WTC11 (cell line): ENCODE measurements at regions not wholly inside any gene's neighbourhood (a gene's known extent, or its start where the extent isn't known, plus 50 kb on each side); places are given as distances from the start of the nearest gene placed in this dataset.

Experiments
- CTCF ChIP-seq: fragments of 200-600 bp; IDR thresholded peaks from 2 replicates; pipeline ENCODE4 v1.8.0; 2022; ENCODE audit warnings: antibody characterized with exemption
- ELF4 ChIP-seq: sonication (generic); formaldehyde crosslinking; IDR thresholded peaks from 2 replicates; pipeline ENCODE4 v1.8.1; 2022; ENCODE audit warnings: low read depth, mild to moderate bottlenecking, moderate library complexity, missing genetic modification reagents
- FOXK1 ChIP-seq: sonication (generic); formaldehyde crosslinking; IDR thresholded peaks from 2 replicates; pipeline ENCODE4 v1.8.0; 2022; ENCODE audit warnings: mild to moderate bottlenecking, moderate library complexity, missing genetic modification reagents
- GABPB1 ChIP-seq: sonication (generic); formaldehyde crosslinking; IDR thresholded peaks from 2 replicates; pipeline ENCODE4 v1.8.1; 2023; ENCODE audit warnings: mild to moderate bottlenecking, missing genetic modification reagents
- TF ChIP-seq, protein P1 (sequence below): sonication (generic); formaldehyde crosslinking; IDR thresholded peaks from 2 replicates; pipeline ENCODE4 v1.8.1; 2023; ENCODE audit warnings: mild to moderate bottlenecking, missing genetic modification reagents
- TF ChIP-seq, protein P2 (sequence below): sonication (generic); formaldehyde crosslinking; IDR thresholded peaks from 2 replicates; pipeline ENCODE4 v1.8.1; 2023; ENCODE audit warnings: mild to moderate bottlenecking, missing genetic modification reagents

- TF ChIP-seq ELF4 (CRISPR knock-in tag) (no peak), CTCF (no peak), FOXK1 (CRISPR knock-in tag) (no peak), GABPB1 (CRISPR knock-in tag) (no peak)
- TF ChIP-seq, protein P1, sequence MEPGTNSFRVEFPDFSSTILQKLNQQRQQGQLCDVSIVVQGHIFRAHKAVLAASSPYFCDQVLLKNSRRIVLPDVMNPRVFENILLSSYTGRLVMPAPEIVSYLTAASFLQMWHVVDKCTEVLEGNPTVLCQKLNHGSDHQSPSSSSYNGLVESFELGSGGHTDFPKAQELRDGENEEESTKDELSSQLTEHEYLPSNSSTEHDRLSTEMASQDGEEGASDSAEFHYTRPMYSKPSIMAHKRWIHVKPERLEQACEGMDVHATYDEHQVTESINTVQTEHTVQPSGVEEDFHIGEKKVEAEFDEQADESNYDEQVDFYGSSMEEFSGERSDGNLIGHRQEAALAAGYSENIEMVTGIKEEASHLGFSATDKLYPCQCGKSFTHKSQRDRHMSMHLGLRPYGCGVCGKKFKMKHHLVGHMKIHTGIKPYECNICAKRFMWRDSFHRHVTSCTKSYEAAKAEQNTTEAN = no peak
- TF ChIP-seq, protein P2, sequence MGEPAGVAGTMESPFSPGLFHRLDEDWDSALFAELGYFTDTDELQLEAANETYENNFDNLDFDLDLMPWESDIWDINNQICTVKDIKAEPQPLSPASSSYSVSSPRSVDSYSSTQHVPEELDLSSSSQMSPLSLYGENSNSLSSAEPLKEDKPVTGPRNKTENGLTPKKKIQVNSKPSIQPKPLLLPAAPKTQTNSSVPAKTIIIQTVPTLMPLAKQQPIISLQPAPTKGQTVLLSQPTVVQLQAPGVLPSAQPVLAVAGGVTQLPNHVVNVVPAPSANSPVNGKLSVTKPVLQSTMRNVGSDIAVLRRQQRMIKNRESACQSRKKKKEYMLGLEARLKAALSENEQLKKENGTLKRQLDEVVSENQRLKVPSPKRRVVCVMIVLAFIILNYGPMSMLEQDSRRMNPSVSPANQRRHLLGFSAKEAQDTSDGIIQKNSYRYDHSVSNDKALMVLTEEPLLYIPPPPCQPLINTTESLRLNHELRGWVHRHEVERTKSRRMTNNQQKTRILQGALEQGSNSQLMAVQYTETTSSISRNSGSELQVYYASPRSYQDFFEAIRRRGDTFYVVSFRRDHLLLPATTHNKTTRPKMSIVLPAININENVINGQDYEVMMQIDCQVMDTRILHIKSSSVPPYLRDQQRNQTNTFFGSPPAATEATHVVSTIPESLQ (CRISPR knock-in tag) = no peak
Measured at GRCh38 chr14:62557416-62557815, 487.8 kb downstream of the KCNH5 start.
